Endometrium (tissue), 2 donors: ENCODE measurements at regions not wholly inside any gene's neighbourhood (a gene's known extent, or its start where the extent isn't known, plus 50 kb on each side); places are given as distances from the start of the nearest gene placed in this dataset.
A peak's percentile ranks its signal among the peaks of the same experiment; 100 is the strongest.
"Not testable (repeated sequence)": the region's sequence is repeated elsewhere in the genome, so short reads cannot be mapped to it uniquely, and the experiment has no call there.

ENCODE experiments used
- FAIRE-seq: peaks from 2 replicates; lab custom pipeline; 2012; peaks lifted over from hg19 to GRCh38; lab: Jason Lieb, UNC
- donor health status: control.
- donor health status: control.

- no peak for FAIRE-seq
These were observed 214.8 kb upstream of the TMEM229A start for GRCh38 chr7:124247691-124248090.

GRCh38 chr7:124246262-124246863 lies 213.5 kb upstream of the TMEM229A start:
- FAIRE-seq: no peak

GRCh38 chr7:124244469-124244868 lies 211.6 kb upstream of the TMEM229A start:
- not testable (repeated sequence) for FAIRE-seq

GRCh38 chr7:124219681-124220080 lies 186.8 kb upstream of the TMEM229A start:
- FAIRE-seq: no peak

- no peak for FAIRE-seq
These were observed 175.8 kb upstream of the TMEM229A start for GRCh38 chr7:124208642-124209041.

GRCh38 chr7:124208173-124208572 lies 175.3 kb upstream of the TMEM229A start:
- FAIRE-seq: no peak

- FAIRE-seq: no peak
These were observed 172.7 kb upstream of the TMEM229A start for GRCh38 chr7:124205526-124205925.

GRCh38 chr7:124202546-124202945 lies 169.7 kb upstream of the TMEM229A start:
- FAIRE-seq: no peak

GRCh38 chr7:124201768-124202349 lies 169.0 kb upstream of the TMEM229A start:
- FAIRE-seq: no peak

GRCh38 chr7:124196519-124196918 lies 163.7 kb upstream of the TMEM229A start:
- FAIRE-seq: no peak

GRCh38 chr7:124192885-124193284 lies 160.0 kb upstream of the TMEM229A start:
- FAIRE-seq: no peak

- FAIRE-seq: no peak
These were observed 158.8 kb upstream of the TMEM229A start for GRCh38 chr7:124191713-124192112.

GRCh38 chr7:124191030-124191429 lies 158.2 kb upstream of the TMEM229A start:
- no peak for FAIRE-seq

GRCh38 chr7:124188576-124188975 lies 155.7 kb upstream of the TMEM229A start:
- FAIRE-seq: no peak

GRCh38 chr7:124187962-124188361 lies 155.1 kb upstream of the TMEM229A start:
- FAIRE-seq: no peak

GRCh38 chr7:124183649-124184048 lies 150.8 kb upstream of the TMEM229A start:
- FAIRE-seq: no peak

- FAIRE-seq: no peak
These were observed 146.8 kb upstream of the TMEM229A start for GRCh38 chr7:124179641-124180040.

- no peak for FAIRE-seq
These were observed 145.0 kb upstream of the TMEM229A start for GRCh38 chr7:124177891-124178290.

- not testable (repeated sequence) for FAIRE-seq
These were observed 138.9 kb upstream of the TMEM229A start for GRCh38 chr7:124171812-124172211.

- no peak for FAIRE-seq
These were observed 138.2 kb upstream of the TMEM229A start for GRCh38 chr7:124171068-124171467.

GRCh38 chr7:124168616-124169015 lies 135.7 kb upstream of the TMEM229A start:
- no peak for FAIRE-seq

GRCh38 chr7:124162667-124163066 lies 129.8 kb upstream of the TMEM229A start:
- no peak for FAIRE-seq

- peak; percentile 72 for FAIRE-seq
These were observed 122.7 kb upstream of the TMEM229A start for GRCh38 chr7:124155432-124156022.
